Kidney capillary endothelial cell (primary cell): ENCODE measurements at regions not wholly inside any gene's neighbourhood (a gene's known extent, or its start where the extent isn't known, plus 50 kb on each side); places are given as distances from the start of the nearest gene placed in this dataset.

Source experiments
- DNase-seq: peaks from one replicate; pipeline ENCODE4 v3.0.0-alpha.2; 2018; ENCODE audit warnings: low spot score

DNA sequence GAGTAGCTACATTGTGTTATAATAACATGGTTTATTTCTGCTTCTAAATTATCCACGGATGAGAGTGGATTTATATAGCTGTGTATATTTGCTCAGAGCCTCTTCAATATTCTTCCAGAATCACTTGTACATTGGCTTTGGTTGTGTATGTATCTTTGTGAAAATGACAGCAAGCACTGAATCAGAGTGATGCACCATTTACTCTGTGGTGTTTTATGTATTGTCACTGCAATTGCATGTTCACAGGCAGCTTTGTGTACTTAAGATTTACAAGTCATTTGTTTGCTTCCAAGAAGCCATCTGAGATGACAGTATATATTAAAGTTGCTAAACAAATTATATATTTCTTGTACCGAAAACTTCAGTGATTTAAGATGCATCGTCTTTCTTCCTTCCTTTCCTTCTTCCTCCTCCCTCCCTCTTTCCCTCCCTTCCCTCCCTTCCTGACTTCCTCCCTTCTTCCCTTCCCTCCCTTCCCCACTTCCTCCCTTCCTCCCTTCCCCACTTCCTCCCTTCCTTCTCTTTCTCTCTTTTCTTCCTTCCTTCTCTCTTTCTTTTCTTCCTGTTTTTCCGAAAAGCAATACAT is 362.3 kb upstream of the GOLIM4 start:
- DNase-seq = no peak

DNA sequence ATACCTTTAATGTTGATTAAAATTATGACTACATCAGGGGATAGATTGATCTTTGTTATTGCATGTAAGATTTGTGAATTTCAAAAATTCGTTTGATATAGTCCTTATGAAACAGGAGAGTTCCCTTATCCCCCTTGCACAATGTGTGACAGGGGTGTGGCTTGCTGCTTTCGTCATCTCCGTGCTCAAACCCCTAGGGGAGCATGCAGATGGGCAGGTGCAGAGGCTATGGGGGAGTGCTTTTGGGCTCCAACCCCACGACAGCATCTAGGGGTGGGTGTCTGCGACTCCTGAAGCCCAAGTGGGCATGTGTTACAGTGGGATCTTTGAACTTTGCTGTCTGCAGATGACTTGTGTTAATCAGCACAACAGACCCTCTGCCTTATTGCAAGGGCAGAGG is 360.1 kb upstream of the GOLIM4 start:
- no peak for DNase-seq

- no peak for DNase-seq
These were observed 357.9 kb upstream of the GOLIM4 start for GRCh38 chr3:168453623-168454022.

DNA sequence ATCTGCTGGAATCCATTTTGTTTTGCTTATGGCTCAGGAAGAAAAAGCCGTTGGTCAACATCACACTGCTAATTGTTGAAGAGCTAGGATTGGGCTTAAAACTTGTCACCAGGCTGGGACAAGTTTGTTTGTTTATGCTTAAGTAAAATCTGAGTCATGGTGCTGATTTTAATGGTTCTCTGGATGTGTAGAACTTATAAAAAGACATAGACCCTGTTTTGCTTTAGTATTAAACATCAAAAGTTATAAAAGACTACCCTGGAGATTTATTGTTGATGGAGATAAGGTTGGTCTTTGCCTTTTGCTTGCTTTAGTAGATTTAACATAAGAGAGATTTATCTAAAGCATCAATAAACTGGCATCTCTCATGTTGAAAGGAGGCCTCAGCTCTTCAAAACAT is 348.2 kb upstream of the GOLIM4 start:
- no peak for DNase-seq

- no peak for DNase-seq
These were observed 346.8 kb upstream of the GOLIM4 start for GRCh38 chr3:168442502-168442901.

GRCh38 chr3:168436245-168436724 is 340.6 kb upstream of the GOLIM4 start:
- DNase-seq = no peak

GRCh38 chr3:168431491-168431890 is 335.8 kb upstream of the GOLIM4 start:
- no peak for DNase-seq

GRCh38 chr3:168427835-168428475 is 332.2 kb upstream of the GOLIM4 start:
- DNase-seq = no peak

- no peak for DNase-seq
These were observed 331.4 kb upstream of the GOLIM4 start for GRCh38 chr3:168427156-168427555.

GRCh38 chr3:168425936-168426595 is 330.3 kb upstream of the GOLIM4 start:
- DNase-seq = peak; percentile 11

DNA sequence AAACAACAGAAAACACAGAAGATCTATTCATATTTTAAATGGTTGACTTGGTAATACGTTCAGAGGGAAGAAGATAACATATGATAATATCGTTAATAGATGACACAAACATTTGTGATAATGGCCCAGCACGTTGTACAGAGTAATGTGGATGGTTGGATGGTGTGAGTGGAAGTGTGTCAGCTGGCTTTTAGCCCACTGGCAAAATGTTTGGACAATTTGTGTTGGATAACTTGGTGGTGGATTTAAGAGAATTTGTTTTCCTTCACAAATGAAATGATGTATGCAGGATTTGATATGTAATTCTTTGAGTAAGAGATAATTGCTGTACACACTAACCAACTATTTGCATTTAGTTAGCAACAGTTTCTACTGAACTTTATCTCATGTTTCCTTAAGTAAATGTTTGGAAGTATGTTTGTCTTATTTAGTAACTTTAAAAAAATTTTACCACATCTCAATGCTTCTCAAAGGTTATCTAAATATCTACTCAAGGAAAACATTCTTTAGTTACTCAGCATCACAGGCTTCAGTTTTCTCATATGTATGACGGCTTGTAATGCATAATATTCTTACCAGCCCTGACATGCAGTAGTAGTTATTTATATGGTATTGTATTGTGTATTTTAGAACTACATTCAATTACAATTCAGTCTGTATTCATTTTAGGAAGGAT is 328.5 kb upstream of the GOLIM4 start:
- no peak for DNase-seq

DNA sequence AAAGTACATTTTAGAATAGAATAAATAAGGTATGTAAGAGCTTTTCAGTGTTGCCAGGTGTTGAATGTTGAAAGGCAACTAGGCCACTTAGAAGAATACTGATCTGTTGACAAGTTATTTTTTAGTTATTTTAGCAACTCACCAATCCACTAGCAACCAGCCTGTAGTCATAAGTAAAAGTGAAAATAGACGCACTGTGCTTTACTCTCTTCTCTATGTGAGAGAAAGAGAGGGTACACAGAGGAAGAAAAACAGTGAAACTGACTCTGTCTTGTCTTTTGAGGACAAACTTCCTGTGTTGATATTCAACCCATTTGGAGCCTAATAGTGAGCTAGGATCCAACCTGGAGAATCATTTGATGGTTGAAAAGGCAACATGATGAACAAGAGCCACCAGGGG is 327.1 kb upstream of the GOLIM4 start:
- no peak for DNase-seq

GRCh38 chr3:168419091-168419490 is 323.4 kb upstream of the GOLIM4 start:
- no peak for DNase-seq

GRCh38 chr3:168417016-168417415 is 321.3 kb upstream of the GOLIM4 start:
- no peak for DNase-seq

- no peak for DNase-seq
These were observed 320.7 kb upstream of the GOLIM4 start for GRCh38 chr3:168416446-168416845.

DNA sequence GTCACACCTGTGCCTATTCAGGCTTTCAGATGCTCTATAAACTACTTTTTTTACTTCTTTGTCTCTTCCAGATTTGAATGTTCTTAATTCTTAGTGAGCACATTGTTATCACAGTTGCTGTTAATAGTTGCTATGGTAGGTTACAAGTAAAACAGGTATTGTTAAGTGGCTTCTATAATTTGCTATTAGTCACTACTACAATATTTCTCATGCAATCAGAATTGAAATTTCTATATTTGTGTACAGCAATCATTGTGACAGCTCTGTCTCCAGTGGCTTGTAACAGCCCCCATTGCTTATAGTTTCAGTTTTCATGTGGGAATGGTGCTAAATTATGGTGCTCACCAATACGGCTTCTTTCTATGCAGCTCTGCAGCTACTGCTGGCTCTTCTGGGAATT is 318.4 kb upstream of the GOLIM4 start:
- no peak for DNase-seq

DNA sequence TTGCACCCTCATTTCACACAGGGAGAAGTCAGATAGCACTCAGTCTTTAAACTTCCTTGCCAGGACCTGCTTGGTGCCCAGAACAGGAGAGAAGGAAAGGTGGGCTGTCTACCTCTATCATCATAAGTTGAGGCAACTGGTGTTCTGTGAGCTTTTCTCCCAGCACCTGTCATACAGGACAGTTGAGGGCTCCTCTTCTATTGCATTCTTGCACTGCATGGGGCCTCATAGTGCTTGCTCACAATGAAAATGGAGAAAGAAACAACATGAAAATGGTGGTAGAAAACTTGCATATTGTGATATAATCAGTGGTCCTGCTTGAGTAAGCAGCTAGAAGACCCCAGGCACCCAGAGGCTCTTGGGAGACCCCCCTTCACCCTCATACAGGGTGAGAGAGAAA is 311.7 kb upstream of the GOLIM4 start:
- no peak for DNase-seq

GRCh38 chr3:168405288-168405687 is 309.6 kb upstream of the GOLIM4 start:
- DNase-seq = no peak

- DNase-seq = no peak
These were observed 302.8 kb upstream of the GOLIM4 start for GRCh38 chr3:168398371-168399025.

GRCh38 chr3:168396861-168397260 is 301.1 kb upstream of the GOLIM4 start:
- no peak for DNase-seq

- DNase-seq = no peak
These were observed 299.8 kb upstream of the GOLIM4 start for GRCh38 chr3:168395551-168395950.

- DNase-seq = no peak
These were observed 298.7 kb upstream of the GOLIM4 start for GRCh38 chr3:168394439-168394838.
